ENCODE measurements at regions not wholly inside any gene's neighbourhood (a gene's known extent, or its start where the extent isn't known, plus 50 kb on each side); places are given as distances from the start of the nearest gene placed in this dataset.

DNA sequence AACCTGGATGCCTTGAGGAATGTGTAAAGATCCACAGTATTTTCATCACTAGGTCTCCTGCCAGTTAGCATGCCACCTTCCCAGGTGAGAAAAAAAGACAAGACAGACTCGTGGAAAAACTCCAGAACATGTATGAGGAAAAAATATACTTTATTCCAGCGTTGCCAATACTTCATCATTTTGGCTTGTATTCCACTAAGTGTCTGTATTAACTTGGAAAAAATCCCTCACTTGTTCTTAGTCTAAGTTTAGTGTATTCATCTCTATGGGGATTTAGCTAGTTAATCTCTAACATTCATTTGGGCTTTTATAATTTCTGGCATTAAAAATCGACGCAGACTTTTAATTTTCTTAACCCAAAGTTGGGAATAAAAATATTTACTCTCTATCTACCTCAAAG, 759.4 kb downstream of the SORCS1 start:
- no peaks in the 10 kb centered on the region for H3K4me1 ChIP-seq
- no peaks in the 10 kb centered on the region for H3K9me3 ChIP-seq
- WGBS, 2 donors (ENCODE audit: low coverage in 1 of 2): 29 to 38% methylated on average over 4 of the region's 4 CpGs
- H3K27ac ChIP-seq: no peak overlapping the region
- no peak overlapping the region for H3K4me3 ChIP-seq
- no peaks in the 10 kb centered on the region for H3K36me3 ChIP-seq
- no peak for TF ChIP-seq POLR2AphosphoS5 (IDR thresholded peaks at IDR 0.05)
- no peak for ATAC-seq
- no peaks in the 10 kb centered on the region for H3K27me3 ChIP-seq

GRCh38 chr10:106402458-106402857, 762.0 kb downstream of the SORCS1 start:
- Histone ChIP-seq H3K27me3 (no peaks in the 10 kb centered on the region), H3K36me3 (no peaks in the 10 kb centered on the region), H3K4me3 (no peak overlapping the region), H3K27ac (no peak overlapping the region), H3K9me3 (no peaks in the 10 kb centered on the region), H3K4me1 (no peaks in the 10 kb centered on the region)
- ATAC-seq: no peak
- WGBS, 2 donors (ENCODE audit: low coverage in 1 of 2): 81 to 100% methylated on average over 1 to 2 of the region's 2 CpGs
- no peak for TF ChIP-seq POLR2AphosphoS5 (IDR thresholded peaks at IDR 0.05)
- TF ChIP-seq CTCF (IDR thresholded peaks at IDR 0.05): no peak
- no peak for TF ChIP-seq POLR2A (IDR thresholded peaks at IDR 0.05)
- no peak for TF ChIP-seq EP300 (IDR thresholded peaks at IDR 0.05)

DNA sequence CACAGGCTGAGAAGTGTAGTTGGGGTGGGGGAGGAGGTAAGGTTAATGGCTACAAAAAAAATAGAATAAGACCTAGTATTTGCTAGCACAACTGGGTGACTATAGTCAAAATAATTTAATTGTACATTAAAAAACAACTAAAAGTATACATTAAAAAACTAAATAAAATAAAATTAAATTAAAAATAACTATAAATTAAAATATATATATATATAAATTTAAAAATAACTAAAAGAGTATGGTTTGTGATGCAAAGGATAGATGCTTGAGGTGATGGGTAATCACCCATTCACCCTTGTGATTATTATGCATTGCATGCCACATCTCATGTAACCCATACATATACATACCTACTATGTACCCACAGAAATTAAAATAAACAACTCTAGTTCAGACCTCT, 762.5 kb downstream of the SORCS1 start:
- no peak for ATAC-seq
- Histone ChIP-seq H3K4me1 (no peaks in the 10 kb centered on the region), H3K4me3 (no peak overlapping the region), H3K9me3 (no peaks in the 10 kb centered on the region), H3K36me3 (no peaks in the 10 kb centered on the region), H3K27me3 (no peaks in the 10 kb centered on the region), H3K27ac (no peak overlapping the region)
- TF ChIP-seq EP300 (IDR thresholded peaks at IDR 0.05): no peak
- TF ChIP-seq POLR2AphosphoS5 (IDR thresholded peaks at IDR 0.05): no peak
- TF ChIP-seq CTCF (IDR thresholded peaks at IDR 0.05): no peak
- TF ChIP-seq POLR2A (IDR thresholded peaks at IDR 0.05): no peak

- Histone ChIP-seq H3K36me3 (no peaks in the 10 kb centered on the region), H3K4me3 (no peak overlapping the region), H3K4me1 (no peaks in the 10 kb centered on the region), H3K27me3 (no peaks in the 10 kb centered on the region), H3K9me3 (no peaks in the 10 kb centered on the region), H3K27ac (no peak overlapping the region)
- ATAC-seq: no peak
- TF ChIP-seq POLR2AphosphoS5 (IDR thresholded peaks at IDR 0.05) (no peak), EP300 (IDR thresholded peaks at IDR 0.05) (no peak), POLR2A (IDR thresholded peaks at IDR 0.05) (no peak), CTCF (IDR thresholded peaks at IDR 0.05) (no peak)
Observed at GRCh38 chr10:106401161-106401560, 763.3 kb downstream of the SORCS1 start.

DNA sequence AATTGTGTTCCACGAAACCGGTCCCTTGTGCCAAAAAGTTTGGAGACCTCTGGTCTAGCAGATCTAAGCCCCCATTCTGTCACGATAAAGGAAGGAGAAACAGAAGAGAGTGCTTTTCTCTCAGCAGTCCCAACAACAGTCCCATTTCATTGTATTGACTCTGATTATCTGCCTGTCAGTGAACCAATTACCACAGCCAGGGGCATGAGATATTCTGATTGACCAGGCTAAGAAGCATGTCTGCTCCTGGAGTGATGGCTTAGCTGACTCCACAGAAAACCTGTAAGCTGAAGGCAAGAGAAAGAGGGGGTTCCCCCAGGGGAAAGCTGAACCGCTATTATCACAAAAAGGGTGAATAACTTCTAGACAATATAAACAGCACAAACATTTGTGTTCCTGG, 765.4 kb downstream of the SORCS1 start:
- Histone ChIP-seq H3K9me3 (no peaks in the 10 kb centered on the region), H3K36me3 (no peaks in the 10 kb centered on the region), H3K27ac (no peak overlapping the region), H3K4me1 (no peaks in the 10 kb centered on the region), H3K4me3 (no peak overlapping the region), H3K27me3 (no peaks in the 10 kb centered on the region)
- no peak for TF ChIP-seq POLR2A (IDR thresholded peaks at IDR 0.05)
- TF ChIP-seq EP300 (IDR thresholded peaks at IDR 0.05): no peak
- no peak for TF ChIP-seq POLR2AphosphoS5 (IDR thresholded peaks at IDR 0.05)
- TF ChIP-seq CTCF (IDR thresholded peaks at IDR 0.05): no peak
- no peak for ATAC-seq
- 73 to 81% methylated on average over 3 to 4 of the region's 4 CpGs for WGBS, 2 donors (ENCODE audit: low coverage in 1 of 2)

GRCh38 chr10:106396192-106396591, 768.3 kb downstream of the SORCS1 start:
- Histone ChIP-seq H3K4me3 (no peak overlapping the region), H3K27me3 (no peaks in the 10 kb centered on the region), H3K9me3 (no peaks in the 10 kb centered on the region), H3K36me3 (no peaks in the 10 kb centered on the region), H3K27ac (no peak overlapping the region), H3K4me1 (no peaks in the 10 kb centered on the region)
- WGBS, 2 donors (ENCODE audit: low coverage in 1 of 2): 22 to 83% methylated on average over 1 to 2 of the region's 2 CpGs
- no peak for ATAC-seq
- TF ChIP-seq EP300 (IDR thresholded peaks at IDR 0.05): no peak
- TF ChIP-seq POLR2AphosphoS5 (IDR thresholded peaks at IDR 0.05): no peak
- no peak for TF ChIP-seq CTCF (IDR thresholded peaks at IDR 0.05)
